IPS DF 4.7 (cell line): ENCODE measurements at regions not wholly inside any gene's neighbourhood (a gene's known extent, or its start where the extent isn't known, plus 50 kb on each side); places are given as distances from the start of the nearest gene placed in this dataset.
"Not testable (repeated sequence)": the region's sequence is repeated elsewhere in the genome, so short reads cannot be mapped to it uniquely, and the experiment has no call there.

Experiments used
- DNase-seq: peaks from one replicate; pipeline ENCODE4 v3.0.0-alpha.2; 2013; ENCODE audit warnings: low spot score; ENCODE audit errors: extremely low read depth

DNA sequence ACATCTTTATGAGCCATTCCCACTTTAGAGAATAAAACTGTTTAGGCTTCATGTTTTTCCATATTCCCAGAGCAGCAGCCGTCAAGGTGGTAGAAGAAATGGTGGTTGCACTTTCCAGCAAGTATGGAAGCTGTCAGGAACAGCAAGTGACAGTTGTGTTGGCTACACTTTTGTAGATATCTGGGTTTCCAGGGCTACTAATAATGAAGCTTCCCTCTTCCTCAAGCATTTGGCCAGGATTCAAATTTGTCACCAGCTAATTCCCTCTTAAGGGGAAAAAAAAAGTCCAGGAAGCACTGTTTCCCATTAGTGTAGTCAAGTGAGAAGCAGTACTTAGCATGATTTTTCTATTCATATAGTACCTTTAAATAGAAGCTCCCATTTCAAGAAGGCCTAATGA lies 252.8 kb downstream of the IGSF11 start:
- no peak for DNase-seq

DNA sequence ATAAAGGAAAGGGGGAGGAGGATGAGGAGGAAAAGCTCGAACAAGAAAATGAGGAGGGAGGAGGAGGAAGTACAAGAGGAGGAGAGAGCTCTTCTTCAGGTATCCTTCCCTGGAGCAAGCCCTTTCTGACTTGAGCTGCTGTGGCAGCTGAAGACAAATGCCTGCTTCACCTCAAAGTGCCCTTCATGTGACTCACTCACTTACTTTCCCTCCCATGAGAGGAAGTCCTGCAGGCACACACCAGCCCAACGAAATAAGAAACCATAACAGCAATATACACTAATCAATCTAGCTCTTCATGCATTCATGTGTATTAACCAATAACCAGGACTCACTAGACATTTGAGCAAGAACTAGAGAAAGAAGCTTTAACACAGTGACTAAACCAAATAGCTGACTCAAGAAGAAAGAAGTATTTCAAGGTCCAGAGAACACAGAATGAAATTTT lies 251.9 kb downstream of the IGSF11 start:
- DNase-seq, result no peak

DNA sequence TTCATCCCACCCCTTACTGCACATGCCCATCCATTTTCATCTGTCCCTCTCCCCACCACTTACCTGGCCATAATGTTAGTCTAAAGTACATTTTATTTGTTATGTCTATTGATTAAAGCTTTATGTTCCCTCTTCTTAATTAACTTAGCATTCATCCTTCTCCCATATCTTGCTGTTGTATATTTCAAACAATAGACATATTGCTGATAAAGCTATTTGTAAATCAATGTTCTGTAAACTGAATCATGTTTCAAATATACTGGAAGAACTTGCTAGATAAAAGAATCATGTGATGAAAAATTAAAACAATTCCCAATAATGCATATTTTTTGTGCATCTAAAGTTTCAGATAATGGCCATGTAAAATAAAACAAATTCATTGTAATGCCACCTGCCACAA lies 249.2 kb downstream of the IGSF11 start:
- no peak for DNase-seq

DNA sequence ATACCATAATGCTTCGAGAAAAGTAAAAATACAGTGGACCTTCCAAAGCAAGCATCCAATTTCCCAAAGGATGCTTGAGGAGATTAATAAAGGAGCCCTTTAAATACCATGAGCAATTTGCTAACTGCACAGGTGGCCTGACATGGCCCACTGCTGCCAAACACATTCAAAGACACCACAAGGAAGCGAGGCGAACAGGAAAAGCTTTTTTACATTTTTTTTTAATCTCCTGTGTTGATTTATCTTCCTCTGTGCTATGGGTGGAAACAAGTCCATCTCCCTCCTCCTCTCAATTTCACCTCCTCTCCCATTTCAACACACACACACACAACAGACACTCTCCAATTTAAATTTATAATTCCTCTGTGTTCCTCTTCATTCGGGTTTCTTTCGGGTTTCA lies 243.4 kb downstream of the IGSF11 start:
- DNase-seq, result no peak

DNA sequence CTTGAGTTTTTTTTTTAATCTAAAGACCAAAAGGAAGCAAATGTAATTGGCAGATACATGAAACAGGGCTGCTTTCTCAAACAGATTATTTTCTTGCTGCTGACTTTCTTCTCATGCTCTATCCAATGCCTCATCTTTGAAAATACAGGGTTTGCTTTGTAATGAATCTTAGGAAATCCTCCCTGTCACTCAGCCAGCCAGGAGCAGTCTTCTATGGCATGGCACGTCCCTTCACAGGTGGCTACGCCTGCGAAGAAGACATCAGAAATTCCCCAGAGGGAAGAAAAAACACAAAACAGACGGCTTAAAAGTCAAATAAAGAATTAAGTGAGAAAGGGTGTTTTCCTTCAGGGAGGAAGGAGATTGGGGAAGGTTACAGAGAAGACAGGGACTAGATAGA lies 242.5 kb downstream of the IGSF11 start:
- no peak for DNase-seq

DNA sequence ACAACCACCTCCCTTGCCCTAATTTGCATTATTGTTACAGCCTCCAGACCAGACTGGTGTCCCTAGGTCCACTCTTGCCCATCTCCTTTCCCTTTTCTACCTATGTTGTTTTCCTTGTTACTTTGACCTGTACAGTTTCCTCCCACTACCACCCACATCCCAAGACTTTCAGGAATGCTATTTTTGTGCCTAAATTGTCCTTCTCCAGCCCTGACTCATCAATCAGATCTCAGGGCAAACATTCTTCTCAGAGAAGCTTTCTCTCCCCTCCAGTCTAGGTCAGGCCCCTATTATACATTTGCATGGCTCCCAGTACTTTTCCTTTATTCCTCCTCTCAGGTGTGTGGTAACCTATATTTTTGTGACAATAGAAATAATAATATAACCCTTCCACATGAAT lies 241.5 kb downstream of the IGSF11 start:
- DNase-seq, result no peak

DNA sequence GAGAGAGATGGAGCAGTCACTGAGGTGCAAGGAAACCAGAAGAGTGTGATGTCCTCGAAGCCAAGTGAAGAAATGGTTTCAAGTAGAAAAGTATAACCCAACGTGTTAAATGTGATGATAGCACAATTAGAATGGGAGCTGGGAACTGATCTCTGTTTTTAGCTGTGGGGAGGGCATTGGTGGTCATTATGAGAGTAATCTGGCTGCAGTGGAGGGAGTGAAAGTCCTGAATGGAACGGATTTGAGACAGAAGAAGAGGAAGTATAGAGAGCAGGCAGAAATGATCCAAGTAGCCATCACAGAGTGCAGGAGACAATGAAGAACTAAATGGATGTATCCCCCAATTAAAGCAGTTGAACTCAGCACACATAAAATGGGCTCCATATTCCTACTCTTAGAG lies 235.3 kb downstream of the IGSF11 start:
- no peak for DNase-seq

DNA sequence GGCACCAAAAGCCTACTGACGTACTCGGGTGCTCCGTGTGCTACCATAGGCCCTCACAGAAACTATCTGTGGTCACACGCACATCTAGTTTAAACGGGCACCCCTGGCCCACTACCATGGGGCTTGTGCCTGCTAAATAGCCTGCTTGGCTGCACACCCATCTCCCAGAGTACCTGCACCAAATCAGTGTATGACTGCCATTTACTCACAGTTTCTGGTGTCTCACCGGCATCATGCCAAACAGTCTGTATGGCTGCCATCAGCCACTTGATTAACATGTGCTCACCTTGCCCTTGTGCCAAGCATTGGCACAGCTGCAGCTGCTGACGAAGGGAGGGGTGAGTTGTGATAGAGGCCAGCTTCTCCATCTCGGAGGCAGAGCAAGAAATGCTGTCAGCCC lies 232.7 kb downstream of the IGSF11 start:
- no peak for DNase-seq

DNA sequence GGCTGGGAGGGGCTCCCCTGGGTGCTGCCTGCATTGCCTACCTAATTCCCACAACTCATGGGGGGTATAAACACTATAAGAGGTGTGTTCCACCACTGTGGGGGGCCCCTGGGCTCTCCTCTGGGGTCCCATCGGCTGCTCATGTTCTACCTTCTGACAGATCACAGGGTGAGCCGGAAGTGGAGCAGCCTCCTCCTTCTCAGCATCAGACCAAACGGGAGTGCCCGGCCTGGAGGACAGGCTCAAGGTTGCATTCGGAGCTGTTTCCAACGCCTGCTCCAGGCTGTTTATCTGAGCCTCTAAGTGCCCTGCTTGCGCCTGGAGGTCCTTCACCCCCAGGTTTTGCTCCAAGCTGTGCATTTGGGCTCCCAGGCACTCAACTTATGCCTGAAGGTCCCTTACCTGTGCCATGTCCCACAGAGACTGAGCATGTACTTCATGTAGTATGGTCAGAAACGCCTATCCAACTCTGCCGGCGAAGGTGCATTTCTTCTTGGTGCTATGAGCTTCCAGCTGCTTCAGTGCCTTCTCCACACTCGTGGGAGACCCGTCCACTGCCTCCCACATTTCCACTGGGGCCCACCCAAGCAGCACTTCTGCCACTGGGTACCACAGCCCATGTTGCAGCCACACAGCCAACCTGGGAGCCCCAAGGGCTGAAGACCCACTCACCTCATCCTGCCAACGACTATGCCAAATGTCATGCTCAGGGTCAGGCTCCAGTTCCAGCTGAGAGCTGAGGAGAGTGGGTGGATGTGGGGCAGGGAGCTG lies 232.1 kb downstream of the IGSF11 start:
- no peak for DNase-seq

DNA sequence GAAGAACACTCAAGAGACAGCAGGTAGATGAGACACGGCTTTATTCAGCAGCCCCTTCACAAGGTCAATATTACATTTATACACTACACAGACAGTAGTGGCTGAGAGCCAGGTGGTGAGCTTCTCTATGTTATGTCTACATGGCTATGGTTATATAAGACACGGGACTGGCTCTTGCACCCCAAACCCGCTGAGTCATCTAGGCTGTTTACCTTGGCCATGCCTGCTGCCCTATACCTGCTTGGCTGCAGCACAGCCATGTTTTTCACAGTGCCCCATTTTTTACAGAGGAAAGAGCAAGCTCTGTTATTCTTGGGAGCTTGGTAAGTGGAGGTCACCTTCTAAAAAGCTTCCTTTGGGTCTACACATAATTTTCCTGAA lies 231.6 kb downstream of the IGSF11 start:
- no peak for DNase-seq

DNA sequence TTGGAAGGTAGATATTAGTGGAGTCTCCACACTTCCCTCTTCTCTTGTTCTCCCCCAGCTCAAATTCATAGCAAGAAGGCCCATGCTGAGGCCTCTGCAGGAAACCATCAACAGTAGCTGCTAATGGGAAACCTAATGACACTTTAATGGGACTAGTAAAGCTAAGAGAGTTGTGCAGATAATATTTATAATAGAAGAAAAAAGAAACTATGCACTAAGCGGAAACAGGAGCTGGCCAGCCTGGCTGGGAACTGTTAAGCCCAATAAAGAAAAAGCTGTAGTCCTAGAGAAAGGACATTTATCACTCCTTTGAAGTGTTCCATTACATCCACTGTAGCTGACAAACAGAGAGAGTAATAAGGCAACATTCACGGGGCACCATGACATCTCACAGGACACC lies 229.6 kb downstream of the IGSF11 start:
- no peak for DNase-seq

DNA sequence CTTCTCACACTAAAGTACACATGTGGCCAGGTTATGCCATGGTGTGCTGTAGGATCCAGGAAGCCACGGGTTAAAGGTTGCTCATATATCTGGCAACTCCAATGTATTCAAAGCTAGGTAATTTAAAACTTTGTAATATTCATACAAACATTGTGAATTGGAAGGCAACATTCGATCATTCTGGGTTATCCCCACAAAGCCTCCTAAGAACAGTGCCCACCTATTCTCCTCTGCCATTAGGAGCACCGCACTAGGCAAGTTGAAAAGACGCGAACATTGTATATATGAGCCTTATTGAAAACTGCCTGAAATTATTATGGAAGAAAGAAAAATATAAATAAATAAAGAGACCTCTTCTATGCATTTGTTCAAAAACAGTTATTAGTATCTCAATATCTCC lies 228.2 kb downstream of the IGSF11 start:
- no peak for DNase-seq

DNA sequence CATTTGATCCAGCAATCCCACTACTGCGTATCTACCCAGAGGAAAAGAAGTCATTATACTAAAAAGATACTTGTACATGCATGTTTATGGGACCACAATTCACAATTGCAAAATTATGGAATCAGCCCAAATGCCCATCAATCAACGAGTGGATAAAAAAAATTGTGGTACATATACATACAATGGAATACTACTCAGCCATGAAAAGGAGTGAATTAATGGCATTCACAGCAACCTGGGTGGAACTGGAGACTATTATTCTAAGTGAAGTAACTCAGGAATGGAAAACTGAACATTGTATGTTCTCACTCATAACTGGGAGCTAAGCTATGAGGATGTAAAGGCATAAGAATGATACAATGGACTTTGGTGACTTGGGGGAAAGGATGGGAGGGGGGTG lies 227.3 kb downstream of the IGSF11 start:
- DNase-seq, result not testable (repeated sequence)

DNA sequence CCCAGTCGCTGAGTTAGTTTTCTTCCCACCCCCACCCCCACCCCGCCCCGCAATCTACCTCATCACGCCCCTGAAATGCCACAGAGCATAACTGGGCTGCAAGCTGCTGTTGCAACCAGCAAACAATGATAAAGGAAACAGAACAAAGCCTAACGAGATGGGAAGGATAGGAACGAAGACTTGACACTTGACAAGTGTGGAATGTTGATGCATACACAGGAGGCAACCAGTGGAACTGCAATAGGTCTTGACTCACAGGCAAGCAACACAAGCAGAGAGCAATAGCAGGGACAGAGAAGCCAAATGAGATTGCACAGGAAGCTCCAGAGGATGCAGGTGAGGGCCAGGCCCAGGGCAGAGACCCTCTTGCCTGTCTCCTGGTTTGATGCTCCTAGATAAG lies 225.9 kb downstream of the IGSF11 start:
- DNase-seq, result no peak

DNA sequence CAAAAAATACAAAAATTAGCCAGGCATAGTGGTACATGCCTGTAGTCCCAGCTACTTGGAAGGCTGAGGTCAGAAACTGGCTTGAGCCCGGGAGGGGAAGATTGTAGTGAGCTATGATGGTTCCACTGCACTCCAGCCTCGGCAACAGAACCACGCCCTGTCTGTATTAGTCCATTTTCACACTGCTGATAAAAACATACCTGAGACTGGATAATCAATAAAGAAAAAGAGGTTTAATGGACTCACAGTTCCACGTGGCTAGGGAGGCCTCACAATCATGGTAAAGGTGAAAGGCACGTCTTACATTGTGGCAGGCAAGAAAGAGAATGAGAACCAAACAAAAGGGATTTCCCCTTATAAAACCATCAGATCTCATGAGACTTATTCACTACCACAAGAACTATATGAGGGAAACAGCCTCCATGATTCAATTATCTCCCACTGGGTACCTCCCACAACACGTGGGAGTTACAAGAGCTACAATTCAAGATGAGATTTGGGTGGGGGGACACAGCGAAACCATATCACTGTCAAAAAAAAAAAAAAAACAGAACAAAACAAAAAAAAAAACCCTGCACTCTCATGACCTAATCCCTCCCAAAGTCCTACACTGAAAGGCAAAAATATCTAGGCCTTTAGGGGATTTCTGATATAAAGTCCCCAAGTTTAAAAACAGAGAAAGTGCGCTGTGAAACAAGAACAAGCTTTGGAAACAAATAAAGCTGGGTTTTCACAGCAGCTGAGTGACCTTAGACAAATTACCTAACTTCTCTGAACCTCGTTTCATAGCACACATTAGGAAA lies 224.7 kb downstream of the IGSF11 start:
- DNase-seq, result no peak

DNA sequence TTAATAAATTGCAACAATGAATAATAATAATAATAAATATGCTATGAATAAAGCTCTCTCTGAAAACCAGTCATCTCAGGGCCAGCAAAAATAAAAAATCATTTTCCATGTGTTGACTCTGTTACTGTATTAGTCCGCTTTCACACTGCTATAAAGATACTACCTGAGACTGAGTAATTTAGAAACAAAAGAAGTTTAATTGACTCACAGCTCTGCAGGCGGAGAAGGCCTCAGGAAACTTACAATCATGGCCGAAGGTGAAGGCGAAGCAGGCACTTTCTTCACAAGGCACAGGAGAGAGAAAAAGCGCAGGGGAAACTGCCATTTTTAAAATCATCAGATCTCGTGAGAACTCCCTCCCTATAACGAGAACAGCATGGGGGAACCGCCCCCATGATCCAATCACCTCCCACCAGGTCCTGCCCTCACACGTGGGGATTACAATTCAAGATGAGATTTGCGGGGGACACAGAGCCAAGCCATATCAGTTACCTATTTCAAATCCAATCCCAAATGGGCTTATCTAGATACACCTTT lies 224.1 kb downstream of the IGSF11 start:
- DNase-seq, result no peak

DNA sequence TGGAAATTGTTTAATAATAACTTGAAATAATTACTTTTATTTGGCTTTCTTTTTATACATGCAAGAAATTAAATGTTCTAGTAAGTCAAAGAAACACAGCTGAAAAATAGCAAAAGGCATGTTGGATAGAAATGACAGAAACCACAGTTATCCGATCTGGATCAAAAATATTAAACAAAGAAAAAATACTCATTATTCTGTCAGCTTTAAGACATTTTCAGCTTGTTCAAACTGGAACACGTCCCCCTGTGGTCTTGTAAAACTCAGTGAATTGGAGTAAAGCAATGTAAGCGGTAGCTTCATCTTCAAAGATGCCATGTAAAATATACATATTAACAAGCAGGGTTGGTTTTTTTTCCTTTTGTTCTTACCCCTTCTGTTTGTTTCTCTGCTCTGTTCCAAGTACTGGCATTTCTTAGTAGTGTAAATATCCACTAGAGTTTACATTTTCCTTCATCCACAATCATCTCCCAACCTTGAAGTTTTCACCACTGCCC lies 223.4 kb downstream of the IGSF11 start:
- no peak for DNase-seq

DNA sequence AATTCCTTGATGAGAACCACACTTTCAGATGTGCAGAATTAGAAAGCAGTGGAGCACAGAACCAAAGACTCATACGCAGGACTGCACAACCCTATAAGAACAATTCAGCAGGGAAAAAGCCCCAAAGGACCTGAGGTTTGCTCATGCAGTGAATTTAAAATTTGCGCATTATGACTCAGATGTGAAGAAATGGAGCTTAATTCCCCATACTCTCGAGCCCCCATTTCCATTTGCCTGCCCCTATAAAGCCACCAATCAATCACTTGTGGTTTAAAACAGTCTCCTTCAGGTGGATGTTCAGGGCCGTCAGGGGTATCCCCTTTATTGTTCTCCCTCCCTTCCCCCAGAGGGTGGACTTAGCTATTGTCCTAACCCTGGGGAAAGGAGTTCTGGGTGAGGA lies 221.2 kb downstream of the IGSF11 start:
- DNase-seq, result no peak

DNA sequence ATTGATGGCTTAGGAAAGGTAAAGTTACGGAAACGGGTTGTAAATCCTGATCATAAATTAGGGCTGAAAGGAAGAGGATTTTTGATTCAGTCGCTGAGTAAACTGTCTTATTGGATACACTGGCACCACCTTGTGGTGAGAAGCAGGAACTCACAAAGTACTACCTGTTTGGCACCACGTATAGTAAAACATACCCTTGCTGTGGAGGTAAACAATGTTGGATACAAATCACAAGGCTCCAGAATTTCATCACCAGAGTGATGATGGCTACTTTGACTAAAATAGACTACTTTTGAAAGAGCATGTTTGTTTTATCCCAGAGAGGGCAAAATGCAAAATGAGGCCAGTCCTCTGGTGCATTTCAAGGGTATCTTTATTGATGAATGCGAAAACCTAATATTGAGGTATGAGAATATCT lies 216.9 kb downstream of the IGSF11 start:
- DNase-seq, result peak; percentile 38

DNA sequence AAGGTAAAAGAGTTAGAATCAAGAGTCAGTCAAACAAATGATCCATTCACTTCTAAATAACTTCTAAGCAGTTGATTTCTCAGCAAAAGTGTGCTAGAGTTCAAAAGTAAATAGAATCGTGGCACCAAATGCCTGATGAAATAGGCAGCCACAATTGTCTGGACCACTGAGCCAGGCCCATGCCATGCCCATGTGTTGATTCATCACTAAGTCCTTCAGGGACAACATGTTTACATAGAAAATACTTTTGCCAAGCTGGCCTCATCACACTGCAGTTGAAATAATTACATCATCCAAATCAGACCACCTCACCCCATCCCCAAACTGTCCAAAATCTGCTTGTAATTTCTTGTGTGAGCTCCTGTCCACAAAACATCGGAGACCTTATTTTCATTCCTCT lies 216.3 kb downstream of the IGSF11 start:
- DNase-seq, result no peak

DNA sequence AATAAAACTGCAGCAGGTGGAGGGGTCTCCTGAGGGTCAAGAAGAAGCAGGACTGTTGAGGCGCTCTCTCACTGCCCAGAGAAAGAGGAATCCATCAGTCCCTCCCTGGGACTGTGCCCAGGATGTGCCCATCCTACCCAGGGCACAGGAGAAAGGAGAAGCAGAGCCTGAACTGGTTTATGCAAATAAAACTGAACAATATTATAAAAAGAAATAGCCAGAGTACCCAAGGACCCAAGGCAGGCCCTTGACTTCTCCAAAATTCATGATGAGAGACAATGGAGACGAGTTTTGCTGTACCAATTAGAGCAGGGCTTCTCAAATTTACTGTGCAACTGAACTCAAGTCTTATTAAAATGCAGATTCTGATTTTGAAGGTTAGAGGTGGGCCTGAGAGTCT lies 211.0 kb downstream of the IGSF11 start:
- DNase-seq, result no peak

DNA sequence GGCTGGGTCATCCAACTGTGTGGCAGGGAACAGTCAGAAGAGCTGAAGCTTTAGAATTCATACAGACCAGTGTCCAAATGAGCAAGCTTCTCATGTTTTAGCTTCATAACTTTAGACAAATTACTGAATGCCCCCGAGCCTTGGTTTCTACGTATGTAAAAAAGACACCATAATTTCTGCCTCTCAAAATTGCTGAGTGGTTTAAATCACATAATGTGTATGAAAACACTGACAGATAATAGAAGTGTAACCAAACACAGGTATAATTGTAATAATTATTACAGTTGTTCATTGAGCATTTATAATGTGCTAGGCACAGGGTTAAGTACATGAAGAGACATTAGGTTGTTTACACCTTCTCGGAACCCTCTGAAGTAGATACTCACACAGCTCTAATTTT lies 207.2 kb downstream of the IGSF11 start:
- DNase-seq, result no peak
